ENCODE measurements at regions not wholly inside any gene's neighbourhood (a gene's known extent, or its start where the extent isn't known, plus 50 kb on each side); places are given as distances from the start of the nearest gene placed in this dataset.

DNA sequence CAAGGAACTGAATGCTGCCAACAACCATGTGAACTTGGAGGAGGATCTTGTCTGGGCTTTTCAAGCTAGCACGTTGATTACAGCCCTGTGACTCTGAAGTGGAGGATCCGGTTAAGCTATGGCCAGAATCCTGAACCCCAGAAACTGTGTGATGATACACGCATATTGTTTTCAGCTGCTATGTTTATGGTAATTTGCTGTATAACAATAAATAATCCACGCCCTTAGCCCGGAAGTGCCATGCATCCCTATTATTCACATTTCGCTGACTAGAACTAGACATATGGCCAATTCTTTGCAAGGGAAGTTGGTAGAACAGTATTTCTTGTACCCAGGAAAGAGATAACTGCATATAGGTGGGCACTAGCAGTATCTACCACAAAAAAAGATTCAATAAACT lies 510.8 kb upstream of the BTBD3 start:
- Histone ChIP-seq H3K4me1 (ENCODE audit: insufficient read depth, low read length) (no peaks in the 10 kb centered on the region), H3K36me3 (ENCODE audit: insufficient read depth, low read length) (no peaks in the 10 kb centered on the region), H3K9ac (ENCODE audit: low read depth, low read length) (no peak overlapping the region), H3K9me3 (ENCODE audit: control insufficient read depth, insufficient read depth, low read length) (no peaks in the 10 kb centered on the region; the same call in 1 of the 2 replicates)

GRCh38 chr20:11409561-11409960 lies 508.1 kb upstream of the BTBD3 start:
- no peaks in the 10 kb centered on the region for H3K4me1 ChIP-seq (ENCODE audit: insufficient read depth, low read length)
- no peaks in the 10 kb centered on the region; the same call in 1 of the 2 replicates for H3K9me3 ChIP-seq (ENCODE audit: control insufficient read depth, insufficient read depth, low read length)
- no peak overlapping the region for H3K9ac ChIP-seq (ENCODE audit: low read depth, low read length)
- H3K36me3 ChIP-seq (ENCODE audit: insufficient read depth, low read length): no peaks in the 10 kb centered on the region

GRCh38 chr20:11411765-11412164 lies 505.9 kb upstream of the BTBD3 start:
- H3K9ac ChIP-seq (ENCODE audit: low read depth, low read length): no peak overlapping the region
- H3K4me1 ChIP-seq (ENCODE audit: insufficient read depth, low read length): no peaks in the 10 kb centered on the region
- H3K36me3 ChIP-seq (ENCODE audit: insufficient read depth, low read length): no peaks in the 10 kb centered on the region
- no peaks in the 10 kb centered on the region; the same call in 1 of the 2 replicates for H3K9me3 ChIP-seq (ENCODE audit: control insufficient read depth, insufficient read depth, low read length)

- Histone ChIP-seq H3K9ac (ENCODE audit: low read depth, low read length) (no peak overlapping the region), H3K9me3 (ENCODE audit: control insufficient read depth, insufficient read depth, low read length) (no peaks in the 10 kb centered on the region), H3K36me3 (ENCODE audit: insufficient read depth, low read length) (no peaks in the 10 kb centered on the region), H3K4me1 (ENCODE audit: insufficient read depth, low read length) (peaks cover 4% of the 10 kb centered on the region; the same call in 1 of the 2 replicates)
Measured at GRCh38 chr20:11426948-11427347, 490.7 kb upstream of the BTBD3 start.

GRCh38 chr20:11429168-11429567 lies 488.5 kb upstream of the BTBD3 start:
- Histone ChIP-seq H3K9ac (ENCODE audit: low read depth, low read length) (no peak overlapping the region), H3K9me3 (ENCODE audit: control insufficient read depth, insufficient read depth, low read length) (no peaks in the 10 kb centered on the region)

GRCh38 chr20:11429889-11430519 lies 487.7 kb upstream of the BTBD3 start:
- H3K9ac ChIP-seq (ENCODE audit: low read depth, low read length): no peak overlapping the region
- H3K36me3 ChIP-seq (ENCODE audit: insufficient read depth, low read length): no peaks in the 10 kb centered on the region; the same call in 1 of the 2 replicates
- H3K4me1 ChIP-seq (ENCODE audit: insufficient read depth, low read length): peaks cover 4% of the 10 kb centered on the region; the same call in 1 of the 2 replicates
- H3K9me3 ChIP-seq (ENCODE audit: control insufficient read depth, insufficient read depth, low read length): peaks cover 5% of the 10 kb centered on the region; the same call in 1 of the 2 replicates

More at GRCh38 chr20:11429168-11429567, 488.5 kb upstream of the BTBD3 start:
- Histone ChIP-seq H3K4me1 (ENCODE audit: insufficient read depth, low read length) (peaks cover 4% of the 10 kb centered on the region; the same call in 1 of the 2 replicates), H3K36me3 (ENCODE audit: insufficient read depth, low read length) (no peaks in the 10 kb centered on the region)

GRCh38 chr20:11430652-11431051 lies 487.0 kb upstream of the BTBD3 start:
- H3K4me1 ChIP-seq (ENCODE audit: insufficient read depth, low read length): peaks cover 4% of the 10 kb centered on the region; the same call in 1 of the 2 replicates
- H3K9ac ChIP-seq (ENCODE audit: low read depth, low read length): no peak overlapping the region
- H3K9me3 ChIP-seq (ENCODE audit: control insufficient read depth, insufficient read depth, low read length): peaks cover 9% of the 10 kb centered on the region
- H3K36me3 ChIP-seq (ENCODE audit: insufficient read depth, low read length): no peaks in the 10 kb centered on the region; the same call in 1 of the 2 replicates

DNA sequence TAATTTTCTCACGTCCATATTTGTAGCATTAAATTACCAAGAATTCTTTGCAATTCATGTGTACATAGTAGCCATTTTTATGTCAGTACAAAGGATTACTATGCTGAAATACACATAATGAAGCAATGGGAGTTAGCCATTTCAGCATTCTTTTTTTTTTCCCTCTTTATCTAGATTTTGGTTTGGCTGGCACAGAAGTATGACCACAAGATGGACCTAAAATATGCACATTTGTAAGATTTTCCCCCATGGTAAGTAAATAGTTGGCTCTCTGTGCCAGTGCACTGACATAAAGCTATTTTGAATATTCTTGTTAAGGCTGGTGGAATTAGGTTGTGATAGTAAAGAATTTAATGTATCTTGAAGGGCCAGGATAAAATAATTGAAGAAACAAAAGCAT lies 486.1 kb upstream of the BTBD3 start:
- Histone ChIP-seq H3K9ac (ENCODE audit: low read depth, low read length) (no peak overlapping the region), H3K4me1 (ENCODE audit: insufficient read depth, low read length) (peaks cover 4% of the 10 kb centered on the region; the same call in 1 of the 2 replicates), H3K36me3 (ENCODE audit: insufficient read depth, low read length) (no peaks in the 10 kb centered on the region; the same call in 1 of the 2 replicates), H3K9me3 (ENCODE audit: control insufficient read depth, insufficient read depth, low read length) (peaks cover 16% of the 10 kb centered on the region)

DNA sequence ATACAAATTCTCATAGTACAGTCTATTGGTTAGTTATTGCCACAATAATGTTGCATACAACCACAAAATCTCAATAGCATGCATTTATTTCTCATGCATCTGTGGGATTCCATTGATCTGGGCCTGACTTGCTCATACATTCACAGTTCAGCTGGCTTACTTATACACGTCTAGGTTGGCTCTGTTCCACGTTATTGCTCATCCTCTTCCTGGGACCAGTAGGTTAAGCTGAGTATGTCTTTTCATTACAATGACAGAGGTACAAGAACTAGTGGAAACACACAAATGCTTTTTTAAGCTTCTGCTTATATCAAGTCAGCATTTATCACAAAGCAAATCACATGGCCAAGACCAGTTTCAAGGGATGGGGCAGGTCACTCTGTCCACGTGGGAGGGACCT lies 485.3 kb upstream of the BTBD3 start:
- Histone ChIP-seq H3K36me3 (ENCODE audit: insufficient read depth, low read length) (no peaks in the 10 kb centered on the region; the same call in 1 of the 2 replicates), H3K4me1 (ENCODE audit: insufficient read depth, low read length) (peaks cover 4% of the 10 kb centered on the region; the same call in 1 of the 2 replicates), H3K9me3 (ENCODE audit: control insufficient read depth, insufficient read depth, low read length) (peaks cover 19% of the 10 kb centered on the region), H3K9ac (ENCODE audit: low read depth, low read length) (no peak overlapping the region)

DNA sequence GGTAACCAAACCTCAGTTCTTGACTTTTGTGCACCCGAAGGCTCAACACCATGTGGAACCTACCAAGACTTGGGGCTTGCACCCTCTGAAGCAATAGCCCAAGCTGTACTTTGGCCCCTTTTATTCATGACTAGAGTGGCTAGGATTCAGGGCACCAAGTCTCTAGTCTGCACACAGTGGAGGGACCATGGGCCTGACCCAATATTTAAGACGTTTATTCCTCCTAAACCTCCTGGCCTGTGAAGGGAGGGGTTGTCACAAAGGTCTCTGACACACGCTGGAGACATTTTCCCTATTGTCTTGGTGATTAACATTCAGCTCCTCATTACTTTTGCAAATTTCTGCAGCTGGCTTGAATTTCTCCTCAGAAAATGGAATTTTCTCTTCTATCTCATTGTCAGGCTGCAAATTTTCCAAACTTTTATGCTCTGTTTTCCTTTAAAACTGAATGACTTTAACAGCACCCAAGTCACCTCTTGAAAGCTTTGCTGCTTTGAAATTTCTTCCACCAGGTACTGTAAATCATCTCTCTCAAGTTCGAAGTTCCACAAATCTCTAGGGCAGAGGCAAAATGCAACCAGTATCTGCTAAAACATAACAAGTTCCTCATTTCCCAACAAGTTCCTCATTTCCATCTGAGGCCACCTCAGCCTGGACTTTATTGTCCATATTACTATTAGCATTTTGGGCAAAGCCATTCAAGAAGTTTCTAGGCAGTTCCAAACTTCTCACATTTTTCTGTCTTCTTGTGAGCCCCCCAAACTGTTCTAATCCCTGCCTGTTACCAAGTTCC lies 481.4 kb upstream of the BTBD3 start:
- Histone ChIP-seq H3K9me3 (ENCODE audit: control insufficient read depth, insufficient read depth, low read length) (peaks cover 20% of the 10 kb centered on the region), H3K9ac (ENCODE audit: low read depth, low read length) (no peak overlapping the region), H3K4me1 (ENCODE audit: insufficient read depth, low read length) (no peaks in the 10 kb centered on the region), H3K36me3 (ENCODE audit: insufficient read depth, low read length) (no peaks in the 10 kb centered on the region; the same call in 1 of the 2 replicates)

DNA sequence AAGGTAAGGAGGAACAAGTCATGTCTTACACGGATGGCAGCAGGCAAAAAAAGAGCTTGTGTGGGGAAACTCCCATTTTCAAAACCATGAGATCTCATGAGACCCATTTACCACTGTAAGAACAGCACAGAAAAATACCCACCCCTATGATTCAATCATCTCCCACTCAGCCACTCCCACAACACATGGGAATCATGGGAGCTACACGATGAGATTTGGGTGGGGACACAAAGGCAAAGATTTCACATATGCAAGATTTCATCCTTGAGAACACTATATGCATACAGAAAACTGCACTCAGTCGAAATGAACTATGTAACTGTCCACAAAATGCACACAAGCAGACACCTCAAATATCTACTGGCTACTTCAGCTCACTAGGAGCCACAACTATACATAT lies 480.6 kb upstream of the BTBD3 start:
- Histone ChIP-seq H3K36me3 (ENCODE audit: insufficient read depth, low read length) (no peaks in the 10 kb centered on the region; the same call in 1 of the 2 replicates), H3K4me1 (ENCODE audit: insufficient read depth, low read length) (no peaks in the 10 kb centered on the region), H3K9ac (ENCODE audit: low read depth, low read length) (no peak overlapping the region), H3K9me3 (ENCODE audit: control insufficient read depth, insufficient read depth, low read length) (peaks cover 20% of the 10 kb centered on the region)

- no peaks in the 10 kb centered on the region; the same call in 1 of the 2 replicates for H3K36me3 ChIP-seq (ENCODE audit: insufficient read depth, low read length)
- peaks cover 20% of the 10 kb centered on the region for H3K9me3 ChIP-seq (ENCODE audit: control insufficient read depth, insufficient read depth, low read length)
- 0 out of 2 replicates have a peak, but pooled peaks cover 2% of the 10 kb centered on the region for H3K4me1 ChIP-seq (ENCODE audit: insufficient read depth, low read length)
- no peak overlapping the region for H3K9ac ChIP-seq (ENCODE audit: low read depth, low read length)
Measured at GRCh38 chr20:11437611-11438380, 479.9 kb upstream of the BTBD3 start.

DNA sequence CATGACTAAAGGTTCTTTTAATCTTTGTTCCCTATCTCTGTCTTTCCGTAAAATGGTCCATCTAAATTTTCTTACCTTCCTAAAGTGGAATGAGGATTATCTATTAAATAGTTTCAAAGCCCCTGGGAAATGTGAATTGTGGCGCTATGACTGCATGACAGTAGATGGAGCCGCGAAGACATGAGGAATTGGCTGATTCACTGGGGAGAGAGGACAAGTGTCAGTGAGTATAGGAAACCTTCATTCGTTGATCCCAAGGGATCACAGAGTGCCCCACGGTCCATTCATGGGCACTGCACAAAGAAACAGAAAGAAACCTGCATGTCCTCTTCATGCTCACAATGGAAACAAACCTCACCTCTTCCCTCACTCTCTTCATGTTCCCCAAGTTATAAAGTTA lies 479.3 kb upstream of the BTBD3 start:
- H3K9ac ChIP-seq (ENCODE audit: low read depth, low read length): no peak overlapping the region
- H3K9me3 ChIP-seq (ENCODE audit: control insufficient read depth, insufficient read depth, low read length): peaks cover 20% of the 10 kb centered on the region
- no peaks in the 10 kb centered on the region; the same call in 1 of the 2 replicates for H3K36me3 ChIP-seq (ENCODE audit: insufficient read depth, low read length)
- H3K4me1 ChIP-seq (ENCODE audit: insufficient read depth, low read length): peaks cover 8% of the 10 kb centered on the region
